ENCODE measurements at regions not wholly inside any gene's neighbourhood (a gene's known extent, or its start where the extent isn't known, plus 50 kb on each side); places are given as distances from the start of the nearest gene placed in this dataset.
"Not testable (repeated sequence)": the region's sequence is repeated elsewhere in the genome, so short reads cannot be mapped to it uniquely, and the experiment has no call there.

DNA sequence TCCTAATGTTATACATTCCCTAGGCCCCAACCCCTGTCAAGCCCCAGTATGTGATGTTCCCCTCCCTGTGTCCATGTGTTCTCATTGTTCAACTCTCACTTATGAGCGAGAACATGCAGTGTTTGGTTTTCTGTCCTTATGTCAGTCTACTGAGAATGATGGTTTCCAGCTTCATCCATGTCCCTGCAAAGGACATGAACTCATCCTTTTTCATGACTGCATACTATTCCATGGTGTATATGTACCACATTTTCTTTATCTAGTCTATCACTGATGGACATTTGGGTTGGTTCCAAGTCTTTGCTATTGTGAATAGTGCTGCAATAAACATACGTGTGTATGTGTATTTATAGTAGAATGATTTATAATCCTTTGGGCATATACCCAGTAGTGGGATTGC, 605.4 kb upstream of the BRINP3 start:
- not testable (repeated sequence) for TF ChIP-seq POLR2A, POLR2AphosphoS5 (IDR thresholded peaks at IDR 0.05; ENCODE audit: low read depth, low read length)

Measured in GM12891 (cell line).